ENCODE measurements at regions not wholly inside any gene's neighbourhood (a gene's known extent, or its start where the extent isn't known, plus 50 kb on each side); places are given as distances from the start of the nearest gene placed in this dataset.
A peak's percentile ranks its signal among the peaks of the same experiment; 100 is the strongest.

DNA sequence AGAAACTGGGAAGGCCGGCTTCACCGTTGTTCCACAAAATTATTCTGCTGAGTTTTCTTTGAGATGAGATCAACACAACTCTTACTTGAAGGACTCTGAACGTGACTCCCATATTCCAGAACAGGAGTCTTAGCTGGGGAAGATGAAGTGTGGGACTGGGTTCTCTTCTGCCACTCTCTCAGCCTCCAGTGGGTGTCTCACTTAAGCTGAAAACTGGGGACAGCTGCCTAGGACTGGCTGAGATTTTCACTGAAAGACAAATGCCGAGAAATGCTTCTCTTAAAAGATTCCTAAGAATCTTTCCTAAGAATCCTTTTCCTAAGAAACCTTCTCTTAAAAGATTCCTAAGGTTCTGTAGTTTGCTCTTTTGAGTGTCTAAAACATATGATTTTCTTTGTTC lies 156.6 kb upstream of the LHCGR start:
- DNase-seq, result no peak

DNA sequence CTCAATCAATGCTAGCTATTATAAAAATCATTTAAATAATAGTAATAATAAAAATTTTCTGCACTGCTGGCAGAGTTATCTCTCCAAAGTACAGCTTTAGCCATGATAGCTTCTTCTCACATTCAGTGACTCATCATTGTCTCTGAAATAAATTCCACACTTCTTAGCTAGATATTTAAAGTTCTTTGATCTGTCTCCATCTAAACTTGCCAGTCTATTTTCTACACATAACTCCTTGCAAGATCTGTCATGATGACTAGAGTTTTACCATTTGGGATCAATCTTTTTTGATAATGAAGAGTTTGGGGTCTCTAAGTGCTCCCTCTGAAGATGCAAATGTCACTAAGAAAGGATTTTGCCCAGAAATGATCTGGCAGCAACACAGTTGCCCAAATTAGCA lies 155.4 kb upstream of the LHCGR start:
- DNase-seq, result no peak

GRCh38 chr2:48906633-48907032 lies 151.1 kb upstream of the LHCGR start:
- peak; percentile 55 for DNase-seq

DNA sequence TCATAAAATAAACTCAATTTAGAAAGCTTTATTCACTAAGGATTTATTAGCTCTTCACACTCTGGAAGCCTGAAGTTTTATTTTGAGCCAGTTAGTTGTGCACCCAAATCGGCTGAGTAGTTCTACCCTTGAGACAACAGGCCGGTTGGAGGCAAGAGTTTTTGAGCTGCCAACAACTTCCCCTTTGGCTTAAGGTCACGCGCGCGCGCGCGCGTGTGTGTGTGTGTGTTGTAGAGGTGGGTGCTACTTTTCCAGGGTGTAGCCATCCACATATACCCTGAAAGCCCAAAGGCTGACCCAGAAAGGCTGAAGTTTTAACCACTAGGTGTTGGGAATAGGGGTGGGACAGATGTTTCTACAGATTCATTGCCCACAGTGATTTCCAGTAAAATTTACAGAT lies 150.2 kb upstream of the LHCGR start:
- peak; percentile 22 for DNase-seq

GRCh38 chr2:48902521-48902920 lies 147.0 kb upstream of the LHCGR start:
- DNase-seq, result no peak

DNA sequence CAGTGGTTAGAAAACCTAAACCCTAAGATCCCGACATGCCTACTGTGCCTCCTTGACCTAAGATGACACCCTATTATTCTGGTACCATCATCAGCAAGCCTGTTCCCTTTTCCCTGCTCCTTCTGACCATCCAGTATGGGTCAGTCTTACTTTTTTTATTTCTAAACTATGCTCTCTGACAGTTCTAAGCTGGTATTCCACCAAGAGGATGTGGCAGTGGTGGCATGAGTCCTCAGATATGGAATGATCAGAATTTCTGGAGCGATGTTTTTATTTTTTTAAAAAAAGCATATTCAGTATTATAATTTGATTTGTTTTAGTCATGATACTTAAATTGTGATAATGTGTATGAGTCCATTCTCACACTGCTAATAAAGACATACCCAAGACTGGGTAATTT lies 145.9 kb upstream of the LHCGR start:
- no peak for DNase-seq

DNA sequence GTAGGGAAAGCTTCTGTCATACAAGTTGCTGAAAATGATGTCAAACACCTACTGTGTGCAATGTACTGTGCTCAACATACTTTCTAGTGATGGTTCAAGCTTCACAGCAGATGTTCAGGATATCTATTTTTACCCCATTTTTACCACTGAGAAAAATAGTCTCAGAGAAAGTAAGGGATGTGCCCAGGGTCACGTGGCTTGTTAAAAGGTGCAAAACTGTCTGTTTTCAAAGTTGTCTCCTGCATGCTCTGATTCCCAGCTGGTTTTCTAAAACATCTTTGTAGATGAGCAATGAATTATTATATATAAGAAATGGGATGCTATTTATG lies 145.5 kb upstream of the LHCGR start:
- no peak for DNase-seq

DNA sequence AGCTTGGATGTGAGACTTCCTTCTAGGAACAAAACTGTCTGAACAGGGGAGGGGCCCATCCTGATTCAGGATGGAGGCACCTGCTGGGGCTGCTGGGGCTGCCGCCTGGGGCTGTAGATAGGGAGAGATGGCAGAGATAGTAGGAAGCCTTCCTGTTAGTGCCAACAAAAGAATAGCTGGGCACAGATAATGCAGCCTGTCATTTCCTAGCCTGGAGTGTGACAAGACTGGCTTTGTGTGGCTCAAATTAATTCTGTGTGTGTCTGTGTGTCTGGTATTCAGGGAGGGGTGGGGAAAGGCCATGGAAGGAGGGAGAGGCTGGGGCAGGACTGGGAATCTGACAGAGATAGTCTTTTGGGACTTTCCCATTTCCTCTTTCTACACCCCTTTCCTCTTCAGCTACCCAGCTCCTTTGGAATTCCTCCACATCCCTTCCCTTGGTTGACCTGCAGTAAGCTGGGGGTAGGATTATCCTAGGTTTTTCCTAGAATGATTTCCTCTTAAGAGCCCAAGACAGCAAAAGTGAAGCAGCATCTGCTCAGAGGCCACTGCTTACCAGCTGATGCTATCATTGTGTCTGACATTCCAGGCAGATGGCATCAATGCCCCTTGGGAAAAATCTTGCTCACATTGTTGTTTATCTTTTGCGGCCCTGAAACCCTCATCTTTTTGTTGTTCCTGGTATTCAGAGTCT lies 144.9 kb upstream of the LHCGR start:
- DNase-seq, result no peak

- DNase-seq, result no peak
These were observed 141.3 kb upstream of the LHCGR start for GRCh38 chr2:48896870-48897269.

DNA sequence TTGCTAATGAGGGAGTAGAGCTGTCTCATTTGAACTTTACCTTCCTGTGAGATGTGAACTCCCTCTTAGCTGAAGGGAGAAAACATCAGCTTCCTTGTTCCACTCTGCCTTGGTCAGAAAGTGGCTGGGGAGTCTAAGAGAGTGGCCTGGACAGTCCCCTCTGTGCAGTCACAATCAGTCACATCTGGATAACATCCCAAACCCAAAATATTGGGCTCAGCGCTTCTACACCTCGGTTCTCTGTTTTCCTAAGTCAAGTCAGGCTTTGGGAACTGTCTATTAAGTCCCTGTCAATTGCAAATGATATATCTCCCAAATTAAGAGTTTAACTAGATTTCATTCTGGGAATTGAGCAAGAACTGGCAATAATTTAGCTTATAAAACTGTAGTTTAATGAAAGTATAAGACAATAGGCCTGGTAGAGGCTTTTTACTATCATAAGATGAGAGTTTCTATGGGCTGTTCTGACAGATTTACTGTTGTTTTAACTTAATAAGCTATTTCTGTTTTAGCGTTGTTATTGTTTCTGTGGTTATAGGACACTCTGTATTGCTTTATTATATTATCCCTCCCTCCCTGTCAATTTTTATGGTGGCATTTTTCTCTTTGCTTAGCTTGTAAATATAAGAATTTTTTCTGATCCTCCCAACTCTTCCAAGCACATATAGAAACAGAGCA lies 135.1 kb upstream of the LHCGR start:
- no peak for DNase-seq

- DNase-seq, result no peak
These were observed 132.5 kb upstream of the LHCGR start for GRCh38 chr2:48888066-48888465.

DNA sequence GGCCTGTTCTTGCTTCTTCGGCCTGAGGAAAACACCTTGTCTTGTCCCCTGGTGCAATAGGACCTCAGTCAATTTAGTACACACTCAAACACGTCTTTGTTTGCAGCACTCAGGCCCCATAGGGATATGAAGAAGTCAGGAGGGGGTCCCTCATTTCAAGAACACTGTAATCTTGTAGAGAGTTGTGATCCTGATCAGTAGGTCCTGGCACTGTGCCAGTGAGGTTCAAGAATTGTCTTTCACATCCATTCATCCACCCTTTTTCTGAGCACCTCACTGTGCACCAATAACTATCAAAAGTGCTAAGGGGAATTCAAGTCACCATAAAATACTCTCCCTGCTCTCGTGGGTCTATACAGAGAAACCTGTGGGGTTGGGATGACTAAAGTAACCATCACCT lies 131.4 kb upstream of the LHCGR start:
- no peak for DNase-seq

DNA sequence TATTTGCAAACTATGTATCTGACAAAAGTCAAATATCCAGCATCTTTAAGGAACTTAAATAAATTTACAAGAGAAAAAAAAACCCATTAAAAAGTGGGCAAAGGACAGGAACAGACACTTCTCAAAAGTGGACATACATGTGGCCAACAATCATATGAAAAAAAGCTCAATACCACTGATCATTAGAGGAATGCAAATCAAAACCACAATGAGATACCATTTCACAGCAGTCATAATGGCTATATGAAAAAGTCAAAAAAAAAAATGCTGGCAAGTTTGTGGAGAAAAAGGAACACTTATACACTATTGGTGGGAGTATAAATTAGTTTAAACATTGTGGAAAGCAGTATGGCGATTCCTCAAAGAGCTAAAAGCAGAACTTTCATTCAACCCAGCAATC lies 130.3 kb upstream of the LHCGR start:
- DNase-seq, result no peak

DNA sequence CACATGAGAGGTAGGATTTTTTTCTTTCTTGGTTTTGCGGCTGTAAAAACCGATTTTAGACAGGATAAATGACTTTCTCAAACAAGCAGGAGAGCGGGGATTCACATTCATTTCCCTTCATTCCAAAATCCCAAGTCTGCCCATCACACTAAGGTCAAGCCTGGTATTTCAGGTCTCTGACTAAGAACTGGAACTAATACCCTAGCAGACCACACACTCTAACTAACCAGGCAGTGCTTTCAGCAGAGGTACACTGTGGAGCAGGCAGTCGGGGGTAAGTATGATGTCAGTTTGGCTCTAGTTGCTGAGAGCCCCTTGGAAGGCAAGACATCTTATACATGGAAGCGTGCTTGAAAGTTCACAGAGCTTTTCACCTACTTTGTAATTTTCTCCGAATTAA lies 128.1 kb upstream of the LHCGR start:
- no peak for DNase-seq

DNA sequence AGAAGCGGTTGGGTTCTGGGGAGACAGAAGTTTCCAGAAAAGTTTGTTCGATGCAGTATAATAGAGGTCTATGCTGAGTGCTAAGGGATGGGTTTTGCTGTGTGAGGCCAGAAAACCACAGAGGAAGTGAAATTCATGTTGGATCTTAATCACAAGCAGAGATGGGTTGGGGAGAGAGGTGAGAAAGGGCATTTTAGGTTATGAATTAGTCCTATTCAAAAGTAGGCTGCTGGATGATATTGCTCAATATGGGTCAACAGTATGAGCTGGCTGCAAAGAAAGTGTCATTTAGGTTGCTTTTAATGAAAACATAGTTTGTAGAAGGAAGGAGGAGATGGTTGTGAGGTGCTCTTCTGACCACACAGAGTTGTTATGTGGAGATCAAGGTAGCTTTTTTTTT lies 118.8 kb upstream of the LHCGR start:
- no peak for DNase-seq

DNA sequence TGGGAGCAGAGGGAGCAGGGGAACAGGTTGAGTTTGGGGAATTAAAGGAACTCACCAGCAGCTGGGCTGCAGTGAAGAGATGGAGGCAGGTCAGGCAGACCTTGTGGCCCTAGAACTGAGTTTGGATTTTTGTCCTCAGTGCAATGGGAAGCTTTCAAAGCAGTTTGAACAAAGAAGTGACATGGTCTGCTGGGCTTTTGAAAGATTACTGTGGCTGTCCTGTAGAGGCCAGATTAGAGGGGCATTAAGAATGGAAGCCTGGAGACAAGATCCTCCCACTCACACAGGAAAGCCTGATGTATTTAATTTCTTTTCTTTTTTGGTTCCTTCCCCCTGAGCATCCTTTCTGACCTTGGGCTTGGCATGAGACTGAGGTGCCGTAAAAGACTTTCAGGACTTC lies 118.1 kb upstream of the LHCGR start:
- no peak for DNase-seq

- no peak for DNase-seq
These were observed 115.4 kb upstream of the LHCGR start for GRCh38 chr2:48870942-48871341.

GRCh38 chr2:48870503-48870902 lies 115.0 kb upstream of the LHCGR start:
- DNase-seq, result no peak

DNA sequence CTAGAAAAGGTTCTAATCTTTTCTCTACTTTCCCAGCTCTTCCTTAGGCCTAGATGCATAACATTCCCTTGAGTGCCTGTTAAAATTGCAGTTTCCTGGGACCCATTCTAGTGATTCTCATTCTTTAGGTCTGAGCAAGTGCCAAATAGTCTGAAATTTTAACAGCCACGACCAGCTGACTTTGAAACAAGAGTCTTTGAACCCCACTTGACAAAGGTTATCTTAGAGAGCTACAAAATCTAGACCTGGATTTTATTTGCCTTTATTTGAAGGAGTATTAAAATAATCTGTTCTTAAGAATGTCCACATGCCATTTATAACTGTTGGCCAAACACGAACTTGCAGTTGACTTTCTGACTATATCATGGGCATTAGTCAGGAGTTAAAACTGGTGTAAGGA lies 110.2 kb upstream of the LHCGR start:
- no peak for DNase-seq

DNA sequence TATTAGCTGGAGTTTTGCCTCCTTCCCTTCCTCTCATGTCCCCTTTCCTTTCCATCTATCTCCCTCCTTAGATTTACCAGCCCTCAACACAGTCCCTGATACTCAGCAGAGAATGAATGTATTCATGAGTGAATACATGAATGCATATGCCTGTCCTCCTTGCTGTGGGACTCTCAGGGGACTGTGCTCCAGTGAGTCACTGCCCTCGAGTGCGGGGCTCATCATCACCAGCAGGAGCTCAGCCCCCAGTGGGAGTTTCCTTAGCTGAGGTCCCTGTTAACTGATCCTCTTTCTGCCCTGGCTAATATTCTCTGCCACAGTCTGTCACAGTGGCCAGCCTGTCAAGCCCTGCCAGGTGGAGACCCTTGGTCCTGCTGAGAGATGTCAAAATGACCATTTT lies 104.9 kb upstream of the LHCGR start:
- DNase-seq, result no peak

DNA sequence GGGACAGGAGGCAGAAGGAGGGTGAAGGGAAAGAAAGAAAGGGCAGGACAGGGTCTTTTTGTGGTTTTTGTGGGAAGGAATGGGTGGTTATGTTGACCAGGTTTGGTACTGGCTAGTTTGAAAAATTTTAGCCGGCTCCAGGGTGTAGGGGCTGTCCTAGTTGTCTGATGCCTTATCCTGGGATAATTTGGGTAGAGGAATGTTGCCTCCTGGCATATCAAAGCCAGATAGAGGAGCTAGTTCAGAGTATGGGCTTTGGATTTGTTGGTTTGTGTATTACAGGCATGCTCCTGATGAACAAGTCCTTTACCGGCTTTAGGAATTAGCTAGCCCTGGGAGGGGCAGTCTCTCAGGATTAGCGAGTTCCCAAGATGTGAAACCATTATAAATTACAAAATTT lies 101.1 kb upstream of the LHCGR start:
- DNase-seq, result no peak

DNA sequence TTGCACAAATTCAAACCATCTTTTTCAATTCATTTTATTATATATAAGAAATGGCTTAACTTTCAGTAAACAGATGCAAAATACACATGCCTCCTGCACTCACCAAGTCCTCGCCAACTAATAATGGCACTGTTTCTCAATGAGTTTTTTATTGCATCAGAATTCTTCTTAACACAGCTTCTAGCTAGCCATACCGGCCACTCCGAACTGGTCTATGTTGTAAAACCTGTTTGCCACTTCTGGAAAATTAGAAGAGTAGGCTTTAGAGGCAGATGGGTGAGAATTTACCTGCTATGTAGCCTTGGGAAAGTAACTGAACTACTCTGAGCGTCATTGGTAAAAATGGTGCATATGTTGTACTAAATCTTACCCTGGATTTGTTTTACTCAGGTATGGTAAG lies 100.6 kb upstream of the LHCGR start:
- DNase-seq, result no peak

- DNase-seq, result no peak
These were observed 99.6 kb upstream of the LHCGR start for GRCh38 chr2:48855142-48855541.

- no peak for DNase-seq
These were observed 99.2 kb upstream of the LHCGR start for GRCh38 chr2:48854681-48855080.

- no peak for DNase-seq
These were observed 97.4 kb upstream of the LHCGR start for GRCh38 chr2:48852938-48853337.

All from hindlimb muscle (tissue), 1 donor.